ENCODE measurements at regions not wholly inside any gene's neighbourhood (a gene's known extent, or its start where the extent isn't known, plus 50 kb on each side); places are given as distances from the start of the nearest gene placed in this dataset.

DNA sequence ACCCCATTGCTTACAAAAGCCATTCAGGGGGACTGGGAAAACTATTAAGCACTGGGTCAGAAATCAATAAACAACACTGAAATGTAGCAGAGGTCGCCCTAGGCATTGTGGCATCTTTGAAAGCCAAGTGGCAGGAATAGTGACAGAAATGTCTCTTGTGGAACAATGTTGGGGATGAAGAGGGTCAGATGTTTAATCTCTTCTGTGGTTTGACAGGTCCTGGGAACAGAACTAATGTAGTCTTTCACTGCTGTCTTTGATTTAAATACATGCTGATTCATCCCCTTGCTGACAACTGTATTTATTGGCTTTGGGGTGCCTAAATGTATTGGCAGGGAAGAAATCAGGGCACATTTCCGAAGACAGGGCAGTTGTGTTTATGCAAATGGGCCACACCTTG is 194.8 kb downstream of the ATG4C start:
- TF ChIP-seq, protein P1, sequence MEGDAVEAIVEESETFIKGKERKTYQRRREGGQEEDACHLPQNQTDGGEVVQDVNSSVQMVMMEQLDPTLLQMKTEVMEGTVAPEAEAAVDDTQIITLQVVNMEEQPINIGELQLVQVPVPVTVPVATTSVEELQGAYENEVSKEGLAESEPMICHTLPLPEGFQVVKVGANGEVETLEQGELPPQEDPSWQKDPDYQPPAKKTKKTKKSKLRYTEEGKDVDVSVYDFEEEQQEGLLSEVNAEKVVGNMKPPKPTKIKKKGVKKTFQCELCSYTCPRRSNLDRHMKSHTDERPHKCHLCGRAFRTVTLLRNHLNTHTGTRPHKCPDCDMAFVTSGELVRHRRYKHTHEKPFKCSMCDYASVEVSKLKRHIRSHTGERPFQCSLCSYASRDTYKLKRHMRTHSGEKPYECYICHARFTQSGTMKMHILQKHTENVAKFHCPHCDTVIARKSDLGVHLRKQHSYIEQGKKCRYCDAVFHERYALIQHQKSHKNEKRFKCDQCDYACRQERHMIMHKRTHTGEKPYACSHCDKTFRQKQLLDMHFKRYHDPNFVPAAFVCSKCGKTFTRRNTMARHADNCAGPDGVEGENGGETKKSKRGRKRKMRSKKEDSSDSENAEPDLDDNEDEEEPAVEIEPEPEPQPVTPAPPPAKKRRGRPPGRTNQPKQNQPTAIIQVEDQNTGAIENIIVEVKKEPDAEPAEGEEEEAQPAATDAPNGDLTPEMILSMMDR (IDR thresholded peaks at IDR 0.05) = no peak
- TF ChIP-seq POLR2AphosphoS5 (IDR thresholded peaks at IDR 0.05) = no peak
- no peak for TF ChIP-seq EP300 (IDR thresholded peaks at IDR 0.05; ENCODE audit: low read depth)
- TF ChIP-seq POLR2A (IDR thresholded peaks at IDR 0.05) = no peak

Data from transverse colon (tissue), 4 donors.